Right lobe of liver (tissue), 4 donors: ENCODE measurements at regions not wholly inside any gene's neighbourhood (a gene's known extent, or its start where the extent isn't known, plus 50 kb on each side); places are given as distances from the start of the nearest gene placed in this dataset.

Experiments
- POLR2A ChIP-seq: fragments of 450-650 bp; IDR thresholded peaks from one replicate; pipeline ENCODE4 v1.6.1; 2017; ENCODE audit warnings: antibody characterized with exemption, mild to moderate bottlenecking
- TF ChIP-seq, protein P1 (sequence below), 4 donors: fragments of 200-600 bp in 3 of 4; fragments of 450-650 bp in 1 of 4; IDR thresholded peaks; one replicate each; pipeline versions ENCODE4 v1.5.1 to v1.8.0; 2016 to 2022; ENCODE audit warnings: antibody characterized with exemption in 4 of 4, mild to moderate bottlenecking in 2 of 4
- donor health status: DM: no; HTN: no; CAD: no.
- donor health status: DM: no; HTN: no; CAD: no.
- donor health status: DM: no; HTN: yes; CAD: no.

DNA sequence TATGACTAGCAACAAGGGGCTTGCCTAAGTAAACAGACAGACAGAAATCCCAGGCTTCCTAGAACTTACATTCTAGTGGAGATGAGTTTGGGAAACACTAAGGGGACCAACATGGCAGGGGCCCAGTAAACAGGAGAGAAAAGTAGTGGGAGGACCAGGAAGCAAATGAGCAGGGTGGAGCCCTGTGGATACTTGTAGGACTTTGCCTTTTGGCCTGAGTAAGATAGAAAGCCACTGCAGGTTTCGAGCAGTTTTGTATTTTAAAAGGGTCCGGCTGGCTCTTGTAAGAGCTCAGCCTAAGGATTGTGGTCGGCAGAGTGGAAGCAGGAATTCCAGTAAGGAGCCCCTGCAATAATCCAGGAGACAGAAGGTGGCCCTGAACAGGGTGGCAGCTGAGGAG lies 125.5 kb downstream of the MAP3K7 start:
- no peak for TF ChIP-seq POLR2A
- TF ChIP-seq, protein P1, sequence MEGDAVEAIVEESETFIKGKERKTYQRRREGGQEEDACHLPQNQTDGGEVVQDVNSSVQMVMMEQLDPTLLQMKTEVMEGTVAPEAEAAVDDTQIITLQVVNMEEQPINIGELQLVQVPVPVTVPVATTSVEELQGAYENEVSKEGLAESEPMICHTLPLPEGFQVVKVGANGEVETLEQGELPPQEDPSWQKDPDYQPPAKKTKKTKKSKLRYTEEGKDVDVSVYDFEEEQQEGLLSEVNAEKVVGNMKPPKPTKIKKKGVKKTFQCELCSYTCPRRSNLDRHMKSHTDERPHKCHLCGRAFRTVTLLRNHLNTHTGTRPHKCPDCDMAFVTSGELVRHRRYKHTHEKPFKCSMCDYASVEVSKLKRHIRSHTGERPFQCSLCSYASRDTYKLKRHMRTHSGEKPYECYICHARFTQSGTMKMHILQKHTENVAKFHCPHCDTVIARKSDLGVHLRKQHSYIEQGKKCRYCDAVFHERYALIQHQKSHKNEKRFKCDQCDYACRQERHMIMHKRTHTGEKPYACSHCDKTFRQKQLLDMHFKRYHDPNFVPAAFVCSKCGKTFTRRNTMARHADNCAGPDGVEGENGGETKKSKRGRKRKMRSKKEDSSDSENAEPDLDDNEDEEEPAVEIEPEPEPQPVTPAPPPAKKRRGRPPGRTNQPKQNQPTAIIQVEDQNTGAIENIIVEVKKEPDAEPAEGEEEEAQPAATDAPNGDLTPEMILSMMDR (IDR thresholded peaks at IDR 0.05) = no peak
